Tibial artery (tissue), 4 donors: ENCODE measurements at regions not wholly inside any gene's neighbourhood (a gene's known extent, or its start where the extent isn't known, plus 50 kb on each side); places are given as distances from the start of the nearest gene placed in this dataset.

Source experiments
- DNase-seq, 2 donors: peaks; one replicate each; pipeline ENCODE4 v3.0.0-alpha.2; 2019
- H3K27ac ChIP-seq, 2 donors: fragments of 200-600 bp; sonication (generic) in 1 of 2; 1 replicate in 1 of 2; 2 replicates in 1 of 2; pipeline ENCODE4 v1.5.1; 2018 to 2019; ENCODE audit warnings: mild to moderate bottlenecking in 1 of 2
- H3K27me3 ChIP-seq, 2 donors: fragments of 200-600 bp; sonication (generic) in 1 of 2; one replicate each; pipeline versions ENCODE4 v1.5.1 to v1.6.0; 2016 to 2019
- H3K36me3 ChIP-seq, 3 donors: fragments of 200-600 bp; sonication (generic) in 2 of 3; one replicate each; pipeline ENCODE4 v1.5.1; 2016 to 2019; ENCODE audit warnings: mild to moderate bottlenecking in 2 of 3
- H3K4me1 ChIP-seq, 4 donors: fragments of 200-600 bp; sonication (generic) in 2 of 4; 1 replicate in 3 of 4; 2 replicates in 1 of 4; pipeline ENCODE4 v1.5.1; 2016 to 2019
- H3K4me3 ChIP-seq, 2 donors: fragments of 200-600 bp; sonication (generic) in 1 of 2; 1 replicate in 1 of 2; 2 replicates in 1 of 2; pipeline ENCODE4 v1.5.1; 2018 to 2019; ENCODE audit warnings: mild to moderate bottlenecking in 2 of 2
- H3K9me3 ChIP-seq, 3 donors: fragments of 200-600 bp; sonication (generic) in 1 of 3; one replicate each; pipeline ENCODE4 v1.5.1; 2016 to 2019
- intact Hi-C: fragments of 100-400 bp; cut with DNase I; formaldehyde crosslinking; loops from one replicate; pipeline ENCODE4 v1.15.0; 2023; ENCODE audit warnings: low total_unique reads
- TF ChIP-seq, protein P1 (sequence below), 2 experiments: fragments of 200-600 bp in 1 of 2; fragments of 450-650 bp in 1 of 2; IDR thresholded peaks; one replicate each; pipeline ENCODE4 v1.5.1; 2017 to 2019; ENCODE audit warnings: antibody characterized with exemption in 2 of 2, mild to moderate bottlenecking in 1 of 2, moderate library complexity in 1 of 2

DNA sequence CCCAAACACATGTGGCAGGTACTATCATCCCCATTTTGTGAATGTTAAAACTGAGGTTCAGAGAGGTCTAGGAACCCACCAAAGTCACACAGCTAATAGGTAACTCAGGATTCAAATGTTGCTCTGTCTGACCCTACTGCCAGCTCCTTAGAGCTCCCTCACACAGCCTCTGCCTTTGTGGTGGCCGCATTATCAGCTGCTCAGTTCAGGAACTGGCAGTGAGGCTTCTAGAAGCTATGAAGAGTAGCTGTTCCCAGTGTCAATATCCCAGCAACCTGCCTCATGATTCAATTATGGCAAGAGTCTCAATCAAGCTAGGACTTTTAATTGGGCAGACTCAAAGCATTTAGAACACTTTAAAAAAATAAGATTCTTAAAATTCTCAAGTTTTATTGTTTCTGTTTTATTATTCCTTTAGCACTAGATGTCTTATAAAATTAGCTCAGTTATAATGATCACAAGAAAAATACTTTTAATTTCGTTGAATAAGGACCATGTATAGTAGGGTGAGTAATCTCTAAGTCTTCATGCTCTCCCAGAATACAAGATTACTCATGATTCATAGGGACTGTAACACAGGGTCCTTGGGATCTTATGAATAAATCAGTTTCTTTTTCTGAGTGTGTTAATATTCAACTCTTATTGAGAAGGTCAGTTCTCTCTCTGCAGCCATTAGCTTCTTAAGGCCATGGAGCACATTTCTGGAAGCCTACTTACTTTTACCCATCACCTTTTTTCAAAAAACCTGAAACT lies 342.7 kb downstream of the RND3 start:
- Histone ChIP-seq H3K27ac (no peak overlapping the region), H3K36me3 (no peaks in the 10 kb centered on the region), H3K4me3 (no peak overlapping the region), H3K4me1 (no peaks in the 10 kb centered on the region), H3K27me3 (no peaks in the 10 kb centered on the region), H3K9me3 (peaks cover 0 to 10% (median 7%) of the 10 kb centered on the region in 3 donors)
- intact Hi-C loops = no loop called here
- DNase-seq = no peak
- TF ChIP-seq, protein P1, sequence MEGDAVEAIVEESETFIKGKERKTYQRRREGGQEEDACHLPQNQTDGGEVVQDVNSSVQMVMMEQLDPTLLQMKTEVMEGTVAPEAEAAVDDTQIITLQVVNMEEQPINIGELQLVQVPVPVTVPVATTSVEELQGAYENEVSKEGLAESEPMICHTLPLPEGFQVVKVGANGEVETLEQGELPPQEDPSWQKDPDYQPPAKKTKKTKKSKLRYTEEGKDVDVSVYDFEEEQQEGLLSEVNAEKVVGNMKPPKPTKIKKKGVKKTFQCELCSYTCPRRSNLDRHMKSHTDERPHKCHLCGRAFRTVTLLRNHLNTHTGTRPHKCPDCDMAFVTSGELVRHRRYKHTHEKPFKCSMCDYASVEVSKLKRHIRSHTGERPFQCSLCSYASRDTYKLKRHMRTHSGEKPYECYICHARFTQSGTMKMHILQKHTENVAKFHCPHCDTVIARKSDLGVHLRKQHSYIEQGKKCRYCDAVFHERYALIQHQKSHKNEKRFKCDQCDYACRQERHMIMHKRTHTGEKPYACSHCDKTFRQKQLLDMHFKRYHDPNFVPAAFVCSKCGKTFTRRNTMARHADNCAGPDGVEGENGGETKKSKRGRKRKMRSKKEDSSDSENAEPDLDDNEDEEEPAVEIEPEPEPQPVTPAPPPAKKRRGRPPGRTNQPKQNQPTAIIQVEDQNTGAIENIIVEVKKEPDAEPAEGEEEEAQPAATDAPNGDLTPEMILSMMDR (IDR thresholded peaks at IDR 0.05) = no peak

DNA sequence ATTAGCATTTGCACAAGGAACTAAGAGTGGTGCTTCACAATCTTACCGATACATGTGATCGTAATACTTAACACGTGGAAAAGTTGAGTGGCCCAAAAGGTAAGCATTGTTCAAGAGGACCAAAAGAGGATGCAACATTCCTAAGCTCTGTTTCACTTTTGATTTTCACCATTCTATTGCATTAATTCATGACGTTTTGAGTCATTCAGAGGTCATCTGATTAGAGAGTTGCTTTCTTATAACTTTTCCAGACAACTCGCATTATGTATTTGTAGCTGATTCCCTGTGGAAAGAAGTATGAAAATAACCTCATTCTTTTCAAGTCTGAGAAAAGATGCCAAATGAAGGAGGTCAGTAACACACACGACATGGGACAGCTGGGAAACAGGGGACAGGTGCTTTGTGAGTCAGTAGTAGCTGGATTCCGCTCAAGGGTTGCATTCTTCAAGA lies 344.4 kb downstream of the RND3 start:
- TF ChIP-seq, protein P1 (IDR thresholded peaks at IDR 0.05) = no peak
- no peak overlapping the region for H3K27ac ChIP-seq

DNA sequence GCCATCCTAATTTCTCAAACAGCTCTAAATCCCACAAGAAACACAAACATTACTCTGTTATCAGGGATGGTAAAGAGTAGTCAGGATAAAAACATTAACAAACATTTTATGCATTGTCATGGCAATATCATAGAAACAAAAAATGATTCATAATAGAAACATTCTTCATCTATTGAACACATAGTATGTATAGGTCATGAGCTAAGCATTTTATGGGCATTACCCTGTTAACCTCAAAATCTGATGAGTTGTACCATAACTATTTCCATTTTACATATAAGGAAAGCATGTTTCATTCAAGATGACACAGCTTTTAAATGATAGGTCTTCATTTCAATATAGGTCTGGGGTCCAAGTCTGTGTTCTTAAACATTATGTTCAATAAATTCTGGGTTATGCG lies 344.9 kb downstream of the RND3 start:
- Histone ChIP-seq H3K27me3 (no peaks in the 10 kb centered on the region), H3K4me1 (no peaks in the 10 kb centered on the region), H3K36me3 (no peaks in the 10 kb centered on the region), H3K27ac (no peak overlapping the region), H3K4me3 (no peak overlapping the region), H3K9me3 (peaks cover 0 to 10% (median 7%) of the 10 kb centered on the region in 3 donors)
- no peak for DNase-seq
- TF ChIP-seq, protein P1 (IDR thresholded peaks at IDR 0.05) = no peak
- intact Hi-C loops = no loop called here

More for the DNA sequence above, 344.4 kb downstream of the RND3 start:
- DNase-seq = no peak
- Histone ChIP-seq H3K4me1 (no peaks in the 10 kb centered on the region), H3K9me3 (peaks cover 0 to 10% (median 7%) of the 10 kb centered on the region in 3 donors), H3K4me3 (no peak overlapping the region), H3K36me3 (no peaks in the 10 kb centered on the region), H3K27me3 (no peaks in the 10 kb centered on the region)
- intact Hi-C loops = no loop called here

DNA sequence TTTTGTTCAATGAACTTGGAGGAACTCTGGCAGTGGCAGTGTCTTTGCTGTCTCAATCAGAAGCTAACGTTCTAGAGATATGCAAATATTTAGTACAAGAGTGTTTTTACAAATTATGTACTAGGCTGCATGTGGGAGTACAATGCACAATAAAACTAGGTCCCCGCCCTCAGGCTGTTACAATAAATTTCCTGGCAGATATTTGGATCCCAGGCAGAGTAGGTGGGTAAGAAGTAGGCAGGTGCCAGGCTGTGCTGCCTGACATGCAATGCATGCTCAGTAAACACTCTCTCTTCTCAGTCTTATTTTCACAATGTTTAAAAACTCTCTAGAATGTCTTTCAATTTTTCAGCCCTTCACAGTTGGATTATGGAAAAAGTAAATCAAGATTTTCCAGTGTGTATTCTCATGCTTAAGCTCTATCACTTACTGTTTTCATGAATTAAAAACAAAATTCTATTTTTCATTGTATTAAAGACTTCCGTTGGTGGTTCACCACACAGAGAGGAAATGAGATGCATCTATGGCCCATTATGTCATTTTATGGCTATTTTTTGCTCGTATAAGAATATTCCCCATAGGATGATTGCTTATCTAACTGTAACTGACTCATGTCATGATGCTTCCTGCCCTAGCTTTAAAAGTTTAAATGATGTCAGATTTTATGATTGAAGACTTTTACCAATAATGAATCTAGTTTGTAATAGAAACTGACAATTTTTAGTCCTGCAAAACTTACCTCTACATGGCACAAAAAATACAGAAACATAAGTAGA lies 346.1 kb downstream of the RND3 start:
- no peak overlapping the region for H3K27ac ChIP-seq
- TF ChIP-seq, protein P1 (IDR thresholded peaks at IDR 0.05) = no peak
- H3K9me3 ChIP-seq = peaks cover 0 to 4% (median 0%) of the 10 kb centered on the region in 3 donors
- no peaks in the 10 kb centered on the region for H3K36me3 ChIP-seq
- DNase-seq = no peak
- no peaks in the 10 kb centered on the region for H3K4me1 ChIP-seq
- no peak overlapping the region for H3K4me3 ChIP-seq
- no peaks in the 10 kb centered on the region for H3K27me3 ChIP-seq
- intact Hi-C loops = no loop called here

DNA sequence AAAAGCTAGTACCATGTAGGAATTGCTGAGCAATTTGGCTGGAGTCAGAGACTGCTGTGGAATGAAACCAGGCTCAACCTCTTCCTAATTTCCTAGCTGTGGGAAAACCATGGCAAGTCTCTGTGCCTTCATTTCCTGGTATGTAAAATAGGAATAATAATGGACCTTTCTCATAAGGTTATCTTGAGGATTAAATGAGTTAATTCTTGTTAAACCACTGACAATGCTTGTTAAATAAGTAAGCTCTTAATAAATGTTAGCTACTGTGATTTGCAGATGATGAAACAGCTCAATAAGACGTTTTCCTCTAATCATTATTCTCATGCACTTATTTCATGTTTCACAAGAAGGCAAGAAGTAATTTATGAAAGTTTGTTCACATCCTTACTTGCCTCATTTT lies 346.7 kb downstream of the RND3 start:
- Histone ChIP-seq H3K4me3 (no peak overlapping the region), H3K4me1 (no peaks in the 10 kb centered on the region), H3K27ac (no peak overlapping the region), H3K9me3 (no peaks in the 10 kb centered on the region), H3K36me3 (no peaks in the 10 kb centered on the region), H3K27me3 (no peaks in the 10 kb centered on the region)
- TF ChIP-seq, protein P1 (IDR thresholded peaks at IDR 0.05) = no peak
- intact Hi-C loops = no loop called here
- no peak for DNase-seq
